HG02884 (cell line): ENCODE measurements at regions not wholly inside any gene's neighbourhood (a gene's known extent, or its start where the extent isn't known, plus 50 kb on each side); places are given as distances from the start of the nearest gene placed in this dataset.

Source experiments
- ATAC-seq: cut with Tn5 transposase; IDR thresholded peaks from one replicate; pipeline ENCODE4 v1.9.1; 2021; ENCODE audit warnings: mild to moderate bottlenecking, moderate library complexity; ENCODE audit not compliant: unreplicated experiment

GRCh38 chr12:16415155-16415554 lies 67.7 kb downstream of the MGST1 start:
- no peak for ATAC-seq

- ATAC-seq, result no peak
These were observed 69.6 kb downstream of the MGST1 start for GRCh38 chr12:16417058-16417457.

GRCh38 chr12:16421806-16422205 lies 74.4 kb downstream of the MGST1 start:
- no peak for ATAC-seq

- no peak for ATAC-seq
These were observed 77.1 kb downstream of the MGST1 start for GRCh38 chr12:16424531-16424930.

GRCh38 chr12:16435875-16436554 lies 88.6 kb downstream of the MGST1 start:
- no peak for ATAC-seq

- no peak for ATAC-seq
These were observed 89.9 kb downstream of the MGST1 start for GRCh38 chr12:16437281-16437816.

- no peak for ATAC-seq
These were observed 90.5 kb downstream of the MGST1 start for GRCh38 chr12:16437926-16438325.

- no peak for ATAC-seq
These were observed 102.0 kb downstream of the MGST1 start for GRCh38 chr12:16449459-16449858.

GRCh38 chr12:16453319-16453718 lies 105.9 kb downstream of the MGST1 start:
- no peak for ATAC-seq

GRCh38 chr12:16454481-16454880 lies 107.0 kb downstream of the MGST1 start:
- ATAC-seq, result no peak

GRCh38 chr12:16458521-16459078 lies 111.2 kb downstream of the MGST1 start:
- ATAC-seq, result no peak

- peak; percentile 57 for ATAC-seq
These were observed 119.8 kb downstream of the MGST1 start for GRCh38 chr12:16467272-16467671.

- ATAC-seq, result no peak
These were observed 125.2 kb downstream of the MGST1 start for GRCh38 chr12:16472631-16473030.

- ATAC-seq, result no peak
These were observed 126.3 kb downstream of the MGST1 start for GRCh38 chr12:16473610-16474326.

- no peak for ATAC-seq
These were observed 127.4 kb downstream of the MGST1 start for GRCh38 chr12:16474801-16475200.

GRCh38 chr12:16475521-16475920 lies 128.1 kb downstream of the MGST1 start:
- no peak for ATAC-seq

GRCh38 chr12:16482726-16483125 lies 123.2 kb downstream of the LMO3 start:
- ATAC-seq, result no peak

- no peak for ATAC-seq
These were observed 113.7 kb downstream of the LMO3 start for GRCh38 chr12:16492240-16492639.

- no peak for ATAC-seq
These were observed 112.9 kb downstream of the LMO3 start for GRCh38 chr12:16492820-16493797.

GRCh38 chr12:16495196-16495595 lies 110.8 kb downstream of the LMO3 start:
- no peak for ATAC-seq
